ENCODE measurements at regions not wholly inside any gene's neighbourhood (a gene's known extent, or its start where the extent isn't known, plus 50 kb on each side); places are given as distances from the start of the nearest gene placed in this dataset.

- Mint-ChIP-seq H3K27me3 (peaks cover 25% of the 10 kb centered on the region), H3K4me3 (no peak overlapping the region), H3K27ac (no peak overlapping the region), H3K36me3 (no peaks in the 10 kb centered on the region), H3K4me1 (peaks cover 0 to 3% (median 0%) of the 10 kb centered on the region in 4 donors), H3K9me3 (peaks cover 0 to 4% (median 0%) of the 10 kb centered on the region in 7 donors)
- Histone ChIP-seq H3K4me3 (ENCODE audit: low read depth, low read length) (no peak overlapping the region), H3K27ac (ENCODE audit: insufficient read depth, low read length, poor library complexity, severe bottlenecking) (no peak overlapping the region), H3K36me3 (ENCODE audit: control insufficient read depth, insufficient read depth, low read length) (no peaks in the 10 kb centered on the region), H3K9me3 (ENCODE audit: control insufficient read depth in 2 of 2, low read length in 2 of 2) (no peaks in the 10 kb centered on the region), H3K4me1 (ENCODE audit: control insufficient read depth, insufficient read depth, low read length, poor library complexity, severe bottlenecking) (no peaks in the 10 kb centered on the region), H3K27me3 (ENCODE audit: control insufficient read depth, insufficient read depth, low read length) (peaks cover 6% of the 10 kb centered on the region)
- ATAC-seq (ENCODE audit: low read depth in 2 of 2) (no peak), DNase-seq (no peak)
These were observed 215.8 kb upstream of the LEF1 start for GRCh38 chr4:108384544-108384943.

GRCh38 chr4:108383157-108383556, 214.4 kb upstream of the LEF1 start:
- H3K27me3 Mint-ChIP-seq, result peaks cover 25% of the 10 kb centered on the region
- Histone ChIP-seq H3K4me1 (ENCODE audit: control insufficient read depth, insufficient read depth, low read length, poor library complexity, severe bottlenecking) (no peaks in the 10 kb centered on the region), H3K36me3 (ENCODE audit: control insufficient read depth, insufficient read depth, low read length) (no peaks in the 10 kb centered on the region), H3K27ac (ENCODE audit: insufficient read depth, low read length, poor library complexity, severe bottlenecking) (no peak overlapping the region), H3K4me3 (ENCODE audit: low read depth, low read length) (no peak overlapping the region), H3K9me3 (ENCODE audit: control insufficient read depth in 2 of 2, low read length in 2 of 2) (no peaks in the 10 kb centered on the region), H3K27me3 (ENCODE audit: control insufficient read depth, insufficient read depth, low read length) (peaks cover 6% of the 10 kb centered on the region)
- H3K27ac Mint-ChIP-seq, result no peak overlapping the region
- peaks cover 0 to 4% (median 0%) of the 10 kb centered on the region in 4 donors for H3K4me1 Mint-ChIP-seq
- DNase-seq, result no peak
- no peak for ATAC-seq (ENCODE audit: low read depth in 2 of 2)
- H3K9me3 Mint-ChIP-seq, result peaks cover 0 to 4% (median 0%) of the 10 kb centered on the region in 7 donors
- H3K4me3 Mint-ChIP-seq, result no peak overlapping the region
- H3K36me3 Mint-ChIP-seq, result no peaks in the 10 kb centered on the region

- Mint-ChIP-seq H3K36me3 (no peaks in the 10 kb centered on the region), H3K9me3 (peaks cover 0 to 4% (median 0%) of the 10 kb centered on the region in 7 donors), H3K27me3 (peaks cover 25% of the 10 kb centered on the region), H3K27ac (peak overlapping the region in 1 of 3 donors; percentile 38), H3K4me3 (no peak overlapping the region), H3K4me1 (peaks cover 0 to 4% (median 0%) of the 10 kb centered on the region in 4 donors)
- Histone ChIP-seq H3K27me3 (ENCODE audit: control insufficient read depth, insufficient read depth, low read length) (peaks cover 6% of the 10 kb centered on the region), H3K4me3 (ENCODE audit: low read depth, low read length) (no peak overlapping the region), H3K9me3 (ENCODE audit: control insufficient read depth in 2 of 2, low read length in 2 of 2) (no peaks in the 10 kb centered on the region), H3K4me1 (ENCODE audit: control insufficient read depth, insufficient read depth, low read length, poor library complexity, severe bottlenecking) (no peaks in the 10 kb centered on the region), H3K27ac (ENCODE audit: insufficient read depth, low read length, poor library complexity, severe bottlenecking) (no peak overlapping the region), H3K36me3 (ENCODE audit: control insufficient read depth, insufficient read depth, low read length) (no peaks in the 10 kb centered on the region)
- DNase-seq, result no peak
- no peak for ATAC-seq (ENCODE audit: low read depth in 2 of 2)
These were observed 214.0 kb upstream of the LEF1 start for GRCh38 chr4:108382751-108383150.

GRCh38 chr4:108378164-108378563, 209.4 kb upstream of the LEF1 start:
- Mint-ChIP-seq H3K27me3 (peaks cover 10% of the 10 kb centered on the region), H3K9me3 (peaks cover 0 to 4% (median 0%) of the 10 kb centered on the region in 7 donors), H3K27ac (no peak overlapping the region), H3K36me3 (no peaks in the 10 kb centered on the region), H3K4me1 (peaks cover under 1 to 7% (median 3%) of the 10 kb centered on the region in 4 donors), H3K4me3 (no peak overlapping the region)
- DNase-seq, result no peak
- Histone ChIP-seq H3K4me3 (ENCODE audit: low read depth, low read length) (no peak overlapping the region), H3K4me1 (ENCODE audit: control insufficient read depth, insufficient read depth, low read length, poor library complexity, severe bottlenecking) (no peaks in the 10 kb centered on the region), H3K9me3 (ENCODE audit: control insufficient read depth in 2 of 2, low read length in 2 of 2) (no peaks in the 10 kb centered on the region), H3K27ac (ENCODE audit: insufficient read depth, low read length, poor library complexity, severe bottlenecking) (no peak overlapping the region), H3K27me3 (ENCODE audit: control insufficient read depth, insufficient read depth, low read length) (no peaks in the 10 kb centered on the region), H3K36me3 (ENCODE audit: control insufficient read depth, insufficient read depth, low read length) (no peaks in the 10 kb centered on the region)
- no peak for ATAC-seq (ENCODE audit: low read depth in 2 of 2)

GRCh38 chr4:108377021-108377420, 208.3 kb upstream of the LEF1 start:
- no peak overlapping the region for H3K27ac Mint-ChIP-seq
- peaks cover 7% of the 10 kb centered on the region for H3K4me1 ChIP-seq (ENCODE audit: control insufficient read depth, insufficient read depth, low read length, poor library complexity, severe bottlenecking)

GRCh38 chr4:108375434-108375833, 206.7 kb upstream of the LEF1 start:
- peaks cover 7% of the 10 kb centered on the region for H3K4me1 ChIP-seq (ENCODE audit: control insufficient read depth, insufficient read depth, low read length, poor library complexity, severe bottlenecking)
- no peak overlapping the region for H3K27ac Mint-ChIP-seq
- no peaks in the 10 kb centered on the region for H3K27me3 ChIP-seq (ENCODE audit: control insufficient read depth, insufficient read depth, low read length)
- no peaks in the 10 kb centered on the region for H3K36me3 ChIP-seq (ENCODE audit: control insufficient read depth, insufficient read depth, low read length)
- DNase-seq (no peak), ATAC-seq (ENCODE audit: low read depth in 2 of 2) (no peak)
- no peak overlapping the region for H3K27ac ChIP-seq (ENCODE audit: insufficient read depth, low read length, poor library complexity, severe bottlenecking)
- peaks cover 0 to 4% (median 0%) of the 10 kb centered on the region in 7 donors for H3K9me3 Mint-ChIP-seq
- no peaks in the 10 kb centered on the region for H3K36me3 Mint-ChIP-seq
- peaks cover 20% of the 10 kb centered on the region for H3K27me3 Mint-ChIP-seq
- H3K9me3 ChIP-seq (ENCODE audit: control insufficient read depth in 2 of 2, low read length in 2 of 2), result no peaks in the 10 kb centered on the region
- H3K4me3 ChIP-seq (ENCODE audit: low read depth, low read length), result no peak overlapping the region
- H3K4me3 Mint-ChIP-seq, result no peak overlapping the region
- peaks cover 5 to 25% (median 7%) of the 10 kb centered on the region in 4 donors for H3K4me1 Mint-ChIP-seq

More at GRCh38 chr4:108377021-108377420, 208.3 kb upstream of the LEF1 start:
- Histone ChIP-seq H3K36me3 (ENCODE audit: control insufficient read depth, insufficient read depth, low read length) (no peaks in the 10 kb centered on the region), H3K4me3 (ENCODE audit: low read depth, low read length) (no peak overlapping the region), H3K27ac (ENCODE audit: insufficient read depth, low read length, poor library complexity, severe bottlenecking) (no peak overlapping the region), H3K27me3 (ENCODE audit: control insufficient read depth, insufficient read depth, low read length) (no peaks in the 10 kb centered on the region), H3K9me3 (ENCODE audit: control insufficient read depth in 2 of 2, low read length in 2 of 2) (no peaks in the 10 kb centered on the region)
- H3K9me3 Mint-ChIP-seq, result peaks cover 0 to 4% (median 0%) of the 10 kb centered on the region in 7 donors
- ATAC-seq (ENCODE audit: low read depth in 2 of 2) (no peak), DNase-seq (no peak)
- H3K4me3 Mint-ChIP-seq, result no peak overlapping the region
- H3K36me3 Mint-ChIP-seq, result no peaks in the 10 kb centered on the region
- peaks cover 10% of the 10 kb centered on the region for H3K27me3 Mint-ChIP-seq
- peaks cover 5 to 13% (median 7%) of the 10 kb centered on the region in 4 donors for H3K4me1 Mint-ChIP-seq

GRCh38 chr4:108372681-108373080, 203.9 kb upstream of the LEF1 start:
- ATAC-seq (ENCODE audit: low read depth in 2 of 2) (peak; percentile 58 to 72), DNase-seq (peak in 2 of 3 donors; percentile 26 to 63)
- Histone ChIP-seq H3K9me3 (ENCODE audit: control insufficient read depth in 2 of 2, low read length in 2 of 2) (no peaks in the 10 kb centered on the region), H3K36me3 (ENCODE audit: control insufficient read depth, insufficient read depth, low read length) (no peaks in the 10 kb centered on the region), H3K4me3 (ENCODE audit: low read depth, low read length) (peak overlapping the region; percentile 15), H3K4me1 (ENCODE audit: control insufficient read depth, insufficient read depth, low read length, poor library complexity, severe bottlenecking) (peaks cover 7% of the 10 kb centered on the region), H3K27me3 (ENCODE audit: control insufficient read depth, insufficient read depth, low read length) (no peaks in the 10 kb centered on the region), H3K27ac (ENCODE audit: insufficient read depth, low read length, poor library complexity, severe bottlenecking) (no peak overlapping the region)
- peaks cover 5 to 27% (median 10%) of the 10 kb centered on the region in 4 donors for H3K4me1 Mint-ChIP-seq
- H3K27me3 Mint-ChIP-seq, result peaks cover 34% of the 10 kb centered on the region
- peaks cover 0 to 2% (median 0%) of the 10 kb centered on the region in 7 donors for H3K9me3 Mint-ChIP-seq
- peaks cover 3% of the 10 kb centered on the region for H3K36me3 Mint-ChIP-seq
- peak overlapping the region in 2 of 4 donors; percentile 12 to 74 for H3K4me3 Mint-ChIP-seq
- peak overlapping the region in 2 of 3 donors; percentile 51 to 67 for H3K27ac Mint-ChIP-seq

GRCh38 chr4:108371282-108371681, 202.6 kb upstream of the LEF1 start:
- Histone ChIP-seq H3K9me3 (ENCODE audit: control insufficient read depth in 2 of 2, low read length in 2 of 2) (no peaks in the 10 kb centered on the region), H3K4me3 (ENCODE audit: low read depth, low read length) (no peak overlapping the region), H3K27ac (ENCODE audit: insufficient read depth, low read length, poor library complexity, severe bottlenecking) (no peak overlapping the region), H3K27me3 (ENCODE audit: control insufficient read depth, insufficient read depth, low read length) (no peaks in the 10 kb centered on the region), H3K36me3 (ENCODE audit: control insufficient read depth, insufficient read depth, low read length) (no peaks in the 10 kb centered on the region), H3K4me1 (ENCODE audit: control insufficient read depth, insufficient read depth, low read length, poor library complexity, severe bottlenecking) (peaks cover 7% of the 10 kb centered on the region)
- peaks cover 0 to 2% (median 0%) of the 10 kb centered on the region in 7 donors for H3K9me3 Mint-ChIP-seq
- DNase-seq (no peak), ATAC-seq (ENCODE audit: low read depth in 2 of 2) (no peak)
- H3K27ac Mint-ChIP-seq, result peak overlapping the region in 1 of 3 donors; percentile 31
- H3K27me3 Mint-ChIP-seq, result peaks cover 28% of the 10 kb centered on the region
- peak overlapping the region in 1 of 4 donors; percentile 41 for H3K4me3 Mint-ChIP-seq
- H3K4me1 Mint-ChIP-seq, result peaks cover 5 to 29% (median 10%) of the 10 kb centered on the region in 4 donors
- H3K36me3 Mint-ChIP-seq, result peaks cover 3% of the 10 kb centered on the region
